ENCODE measurements at regions not wholly inside any gene's neighbourhood (a gene's known extent, or its start where the extent isn't known, plus 50 kb on each side); places are given as distances from the start of the nearest gene placed in this dataset.

DNA sequence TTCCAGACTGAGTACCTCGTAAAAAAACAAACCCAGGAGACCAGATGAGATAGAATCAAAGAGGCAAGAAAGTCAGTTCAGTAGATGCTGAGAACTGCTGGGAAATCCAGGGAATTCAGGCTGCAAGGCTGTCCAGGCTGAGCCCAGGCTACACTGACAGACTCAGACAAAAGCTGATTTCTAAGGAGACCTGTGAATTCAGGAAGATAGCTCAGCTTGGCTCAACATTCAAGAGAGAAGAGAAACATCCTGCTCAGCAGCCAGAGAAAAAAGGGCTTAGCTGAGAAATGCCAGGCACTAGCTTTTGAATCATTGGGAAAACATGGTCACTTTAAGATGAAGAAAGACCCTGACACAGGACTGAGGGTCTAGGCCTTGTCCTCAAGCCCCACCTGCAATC, 118.2 kb upstream of the SLC44A1 start:
- Mint-ChIP-seq H3K36me3 (ENCODE audit: unreplicated experiment) (no peaks in the 10 kb centered on the region), H3K4me1 (ENCODE audit: unreplicated experiment) (peaks cover 13% of the 10 kb centered on the region), H3K9me3 (ENCODE audit: unreplicated experiment) (no peaks in the 10 kb centered on the region), H3K27ac (ENCODE audit: unreplicated experiment) (no peak overlapping the region), H3K4me3 (ENCODE audit: unreplicated experiment) (no peak overlapping the region), H3K27me3 (ENCODE audit: unreplicated experiment) (no peaks in the 10 kb centered on the region)
- DNase-seq (ENCODE audit: extremely low spot score, unreplicated experiment): no peak
- TF ChIP-seq CTCF (IDR thresholded peaks at IDR 0.05): no peak

- Mint-ChIP-seq H3K4me3 (ENCODE audit: unreplicated experiment) (no peak overlapping the region), H3K9me3 (ENCODE audit: unreplicated experiment) (no peaks in the 10 kb centered on the region), H3K36me3 (ENCODE audit: unreplicated experiment) (no peaks in the 10 kb centered on the region), H3K27me3 (ENCODE audit: unreplicated experiment) (no peaks in the 10 kb centered on the region), H3K4me1 (ENCODE audit: unreplicated experiment) (peaks cover 22% of the 10 kb centered on the region), H3K27ac (ENCODE audit: unreplicated experiment) (no peak overlapping the region)
- no peak for DNase-seq (ENCODE audit: extremely low spot score, unreplicated experiment)
- no peak for TF ChIP-seq CTCF (IDR thresholded peaks at IDR 0.05)
Observed at GRCh38 chr9:105127863-105128220, 116.6 kb upstream of the SLC44A1 start.

GRCh38 chr9:105128908-105129600, 115.4 kb upstream of the SLC44A1 start:
- no peak for TF ChIP-seq CTCF (IDR thresholded peaks at IDR 0.05)
- Mint-ChIP-seq H3K4me3 (ENCODE audit: unreplicated experiment) (no peak overlapping the region), H3K9me3 (ENCODE audit: unreplicated experiment) (no peaks in the 10 kb centered on the region), H3K4me1 (ENCODE audit: unreplicated experiment) (peaks cover 27% of the 10 kb centered on the region), H3K36me3 (ENCODE audit: unreplicated experiment) (no peaks in the 10 kb centered on the region), H3K27me3 (ENCODE audit: unreplicated experiment) (no peaks in the 10 kb centered on the region), H3K27ac (ENCODE audit: unreplicated experiment) (no peak overlapping the region)
- no peak for DNase-seq (ENCODE audit: extremely low spot score, unreplicated experiment)

DNA sequence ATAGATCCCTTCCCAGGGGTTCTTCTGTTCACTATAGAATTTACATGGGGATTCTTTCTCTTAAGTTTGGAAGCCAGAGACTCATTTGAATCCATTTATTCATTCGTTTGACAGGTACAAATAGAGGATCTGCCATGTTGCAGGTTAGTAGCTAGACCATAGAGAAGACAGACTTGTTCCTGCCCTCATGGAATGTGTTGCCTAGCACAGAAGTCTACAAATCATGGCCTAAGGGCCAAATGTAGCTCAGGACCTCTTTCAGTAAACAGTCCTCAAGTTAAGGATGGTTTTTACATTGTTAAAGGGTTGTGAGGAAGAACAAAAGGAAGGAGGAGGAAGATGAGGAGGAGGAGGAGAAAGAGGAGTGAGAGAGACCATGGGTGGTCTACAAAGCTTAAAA, 114.7 kb upstream of the SLC44A1 start:
- H3K9me3 Mint-ChIP-seq (ENCODE audit: unreplicated experiment): no peaks in the 10 kb centered on the region
- no peak for DNase-seq (ENCODE audit: extremely low spot score, unreplicated experiment)
- H3K4me1 Mint-ChIP-seq (ENCODE audit: unreplicated experiment): peaks cover 27% of the 10 kb centered on the region
- no peaks in the 10 kb centered on the region for H3K27me3 Mint-ChIP-seq (ENCODE audit: unreplicated experiment)
- no peaks in the 10 kb centered on the region for H3K36me3 Mint-ChIP-seq (ENCODE audit: unreplicated experiment)
- no peak overlapping the region for H3K4me3 Mint-ChIP-seq (ENCODE audit: unreplicated experiment)
- no peak for TF ChIP-seq CTCF (IDR thresholded peaks at IDR 0.05)
- no peak overlapping the region for H3K27ac Mint-ChIP-seq (ENCODE audit: unreplicated experiment)

- H3K36me3 Mint-ChIP-seq (ENCODE audit: unreplicated experiment): no peaks in the 10 kb centered on the region
- H3K9me3 Mint-ChIP-seq (ENCODE audit: unreplicated experiment): no peaks in the 10 kb centered on the region
- TF ChIP-seq CTCF (IDR thresholded peaks at IDR 0.05): no peak
- no peaks in the 10 kb centered on the region for H3K27me3 Mint-ChIP-seq (ENCODE audit: unreplicated experiment)
- H3K27ac Mint-ChIP-seq (ENCODE audit: unreplicated experiment): no peak overlapping the region
- DNase-seq (ENCODE audit: extremely low spot score, unreplicated experiment): no peak
- H3K4me3 Mint-ChIP-seq (ENCODE audit: unreplicated experiment): no peak overlapping the region
- peaks cover 24% of the 10 kb centered on the region for H3K4me1 Mint-ChIP-seq (ENCODE audit: unreplicated experiment)
Observed at GRCh38 chr9:105131981-105132380, 112.5 kb upstream of the SLC44A1 start.
